Hematopoietic multipotent progenitor cell treated with erythropoietin and hydrocortisone succinate and interleukin-3 and kit ligand, for 15 days (in vitro differentiated cells): ENCODE measurements at regions not wholly inside any gene's neighbourhood (a gene's known extent, or its start where the extent isn't known, plus 50 kb on each side); places are given as distances from the start of the nearest gene placed in this dataset.

Experiments used
- DNase-seq: peaks from one replicate; pipeline ENCODE4 v3.0.0-alpha.2; 2015; ENCODE audit warnings: low spot score

GRCh38 chr15:98386561-98386960 is 261.8 kb upstream of the IGF1R start:
- no peak for DNase-seq

GRCh38 chr15:98387866-98388265 is 260.5 kb upstream of the IGF1R start:
- DNase-seq = no peak

- DNase-seq = no peak
Measured at GRCh38 chr15:98390946-98391530, 257.3 kb upstream of the IGF1R start.

- DNase-seq = no peak
Measured at GRCh38 chr15:98391568-98391967, 256.8 kb upstream of the IGF1R start.

- DNase-seq = no peak
Measured at GRCh38 chr15:98393471-98393870, 254.9 kb upstream of the IGF1R start.

GRCh38 chr15:98394546-98394945 is 253.8 kb upstream of the IGF1R start:
- DNase-seq = no peak

- DNase-seq = no peak
Measured at GRCh38 chr15:98395974-98396610, 252.2 kb upstream of the IGF1R start.

GRCh38 chr15:98397419-98397818 is 250.9 kb upstream of the IGF1R start:
- DNase-seq = no peak

- DNase-seq = no peak
Measured at GRCh38 chr15:98398056-98398455, 250.3 kb upstream of the IGF1R start.

- DNase-seq = no peak
Measured at GRCh38 chr15:98398886-98399285, 249.5 kb upstream of the IGF1R start.

GRCh38 chr15:98400120-98400519 is 248.2 kb upstream of the IGF1R start:
- DNase-seq = no peak

GRCh38 chr15:98401029-98401428 is 247.3 kb upstream of the IGF1R start:
- no peak for DNase-seq

GRCh38 chr15:98402486-98402885 is 245.9 kb upstream of the IGF1R start:
- DNase-seq = no peak

GRCh38 chr15:98403169-98403568 is 245.2 kb upstream of the IGF1R start:
- no peak for DNase-seq

- no peak for DNase-seq
Measured at GRCh38 chr15:98403569-98403968, 244.8 kb upstream of the IGF1R start.

GRCh38 chr15:98405013-98405412 is 243.3 kb upstream of the IGF1R start:
- DNase-seq = no peak

GRCh38 chr15:98408231-98408630 is 240.1 kb upstream of the IGF1R start:
- no peak for DNase-seq

GRCh38 chr15:98410328-98410727 is 238.0 kb upstream of the IGF1R start:
- no peak for DNase-seq

GRCh38 chr15:98412852-98413251 is 235.5 kb upstream of the IGF1R start:
- no peak for DNase-seq

GRCh38 chr15:98413933-98414546 is 234.3 kb upstream of the IGF1R start:
- DNase-seq = no peak

- no peak for DNase-seq
Measured at GRCh38 chr15:98416222-98416855, 232.0 kb upstream of the IGF1R start.

- DNase-seq = no peak
Measured at GRCh38 chr15:98417346-98417745, 231.0 kb upstream of the IGF1R start.

GRCh38 chr15:98418122-98418521 is 230.2 kb upstream of the IGF1R start:
- DNase-seq = no peak
